HEK293T (cell line): ENCODE measurements at regions not wholly inside any gene's neighbourhood (a gene's known extent, or its start where the extent isn't known, plus 50 kb on each side); places are given as distances from the start of the nearest gene placed in this dataset.

Source experiments
- FOXA1 ChIP-seq: fragments of 450-650 bp; IDR thresholded peaks from 2 replicates; pipeline ENCODE4 v1.6.1; 2016; ENCODE audit warnings: mild to moderate bottlenecking
- FOXM1 ChIP-seq: fragments of 450-650 bp; IDR thresholded peaks from 2 replicates; pipeline ENCODE4 v1.6.1; 2017; ENCODE audit warnings: mild to moderate bottlenecking, borderline replicate concordance
- LEF1 ChIP-seq: fragments of 450-650 bp; IDR thresholded peaks from 2 replicates; pipeline ENCODE4 v1.6.1; 2017; ENCODE audit warnings: mild to moderate bottlenecking, borderline replicate concordance

- no peak for TF ChIP-seq LEF1
- TF ChIP-seq FOXM1: no peak
- no peak for TF ChIP-seq FOXA1
Observed at GRCh38 chr19:30289336-30289735, 82.8 kb upstream of the ZNF536 start.
